ENCODE measurements at regions not wholly inside any gene's neighbourhood (a gene's known extent, or its start where the extent isn't known, plus 50 kb on each side); places are given as distances from the start of the nearest gene placed in this dataset.
"Not testable (repeated sequence)": the region's sequence is repeated elsewhere in the genome, so short reads cannot be mapped to it uniquely, and the experiment has no call there.

- ChIA-PET POLR2A (no interaction called here), CTCF (interaction anchor here (0.9 kb wide), 1 partner anchor 380 kb away, joined by 9 read pairs; no protein-coding TSS in a partner anchor)
- no peaks in the 10 kb centered on the region for H3K9me3 Mint-ChIP-seq (ENCODE audit: unreplicated experiment)
These were observed 70.7 kb downstream of the MSX2 start for GRCh38 chr5:174794931-174795672.

GRCh38 chr5:174793684-174794328 is 69.4 kb downstream of the MSX2 start:
- peak overlapping the region; percentile 13 for H3K4me3 Mint-ChIP-seq (ENCODE audit: unreplicated experiment)
- no TSS peak for BruUV-seq (replicated peaks)
- H3K9me3 ChIP-seq: no peaks in the 10 kb centered on the region
- no peaks in the 10 kb centered on the region for H3K9me3 Mint-ChIP-seq (ENCODE audit: unreplicated experiment)
- H3K4me1 Mint-ChIP-seq (ENCODE audit: low read depth, unreplicated experiment): peaks cover 7% of the 10 kb centered on the region
- H3K4me3 ChIP-seq (ENCODE audit: low read depth, low read length): no peak overlapping the region
- H3K36me3 Mint-ChIP-seq (ENCODE audit: insufficient read depth, unreplicated experiment): no peaks in the 10 kb centered on the region
- H3K4me1 ChIP-seq: no peaks in the 10 kb centered on the region
- no peaks in the 10 kb centered on the region for H3K27me3 ChIP-seq (replicated peaks; ENCODE audit: control insufficient read depth, insufficient read depth, low read length)
- no peak overlapping the region for H3K27ac Mint-ChIP-seq (ENCODE audit: unreplicated experiment)
- no peaks in the 10 kb centered on the region for H3K27me3 Mint-ChIP-seq (ENCODE audit: insufficient read depth, unreplicated experiment)
- ChIA-PET POLR2A (no interaction called here), CTCF (interaction anchor here (0.6 to 1.6 kb wide), 11 partner anchors 16 to 467 kb away, joined by 3 to 30 read pairs (median 4); no protein-coding TSS in a partner anchor)
- intact Hi-C loops (cut with micrococcal nuclease; ENCODE audit: unreplicated experiment): loop anchor here (1.0 to 5.0 kb wide), 5 partner anchors 42 to 467 kb away; no protein-coding TSS in a partner anchor
- DNase-seq: peak; percentile 61 to 81
- TF ChIP-seq CTCF (IDR thresholded peaks at IDR 0.05; ENCODE audit: insufficient read depth in 1 of 2, low read depth in 1 of 2, low read length in 1 of 2, severe bottlenecking in 1 of 2, unreplicated experiment in 1 of 2): peak; percentile 97 to 98
- H3K36me3 ChIP-seq (ENCODE audit: control insufficient read depth, insufficient read depth, low read length): no peaks in the 10 kb centered on the region

More at GRCh38 chr5:174794931-174795672, 70.7 kb downstream of the MSX2 start:
- H3K4me3 ChIP-seq (ENCODE audit: low read depth, low read length): no peak overlapping the region
- H3K27me3 ChIP-seq (replicated peaks; ENCODE audit: control insufficient read depth, insufficient read depth, low read length): no peaks in the 10 kb centered on the region
- Mint-ChIP-seq H3K27me3 (ENCODE audit: insufficient read depth, unreplicated experiment) (no peaks in the 10 kb centered on the region), H3K4me1 (ENCODE audit: low read depth, unreplicated experiment) (peaks cover 7% of the 10 kb centered on the region), H3K4me3 (ENCODE audit: unreplicated experiment) (no peak overlapping the region), H3K36me3 (ENCODE audit: insufficient read depth, unreplicated experiment) (no peaks in the 10 kb centered on the region), H3K27ac (ENCODE audit: unreplicated experiment) (no peak overlapping the region)
- H3K36me3 ChIP-seq (ENCODE audit: control insufficient read depth, insufficient read depth, low read length): no peaks in the 10 kb centered on the region
- no peak for TF ChIP-seq CTCF (IDR thresholded peaks at IDR 0.05; ENCODE audit: insufficient read depth in 1 of 2, low read depth in 1 of 2, low read length in 1 of 2, severe bottlenecking in 1 of 2, unreplicated experiment in 1 of 2)
- H3K9me3 ChIP-seq: no peaks in the 10 kb centered on the region
- no peaks in the 10 kb centered on the region for H3K4me1 ChIP-seq
- no peak for DNase-seq
- intact Hi-C loops (cut with micrococcal nuclease; ENCODE audit: unreplicated experiment): loop anchor here (5.0 kb wide), 2 partner anchors 43 to 213 kb away; no protein-coding TSS in a partner anchor
- BruUV-seq (replicated peaks): no TSS peak

- Mint-ChIP-seq H3K36me3 (ENCODE audit: insufficient read depth, unreplicated experiment) (no peaks in the 10 kb centered on the region), H3K27ac (ENCODE audit: unreplicated experiment) (no peak overlapping the region), H3K4me3 (ENCODE audit: unreplicated experiment) (peak overlapping the region; percentile 13), H3K9me3 (ENCODE audit: unreplicated experiment) (no peaks in the 10 kb centered on the region), H3K27me3 (ENCODE audit: insufficient read depth, unreplicated experiment) (no peaks in the 10 kb centered on the region), H3K4me1 (ENCODE audit: low read depth, unreplicated experiment) (peaks cover 7% of the 10 kb centered on the region)
- Histone ChIP-seq H3K27me3 (replicated peaks; ENCODE audit: control insufficient read depth, insufficient read depth, low read length) (no peaks in the 10 kb centered on the region), H3K4me3 (ENCODE audit: low read depth, low read length) (no peak overlapping the region), H3K36me3 (ENCODE audit: control insufficient read depth, insufficient read depth, low read length) (no peaks in the 10 kb centered on the region), H3K9me3 (no peaks in the 10 kb centered on the region), H3K4me1 (no peaks in the 10 kb centered on the region)
- POLR2A ChIA-PET: no interaction called here
- CTCF ChIA-PET: interaction anchor here (0.9 to 1.6 kb wide), 7 partner anchors 15 to 466 kb away, joined by 3 to 30 read pairs (median 5); no protein-coding TSS in a partner anchor
- DNase-seq: no peak
- BruUV-seq (replicated peaks): no TSS peak
- no peak for TF ChIP-seq CTCF (IDR thresholded peaks at IDR 0.05; ENCODE audit: insufficient read depth in 1 of 2, low read depth in 1 of 2, low read length in 1 of 2, severe bottlenecking in 1 of 2, unreplicated experiment in 1 of 2)
- intact Hi-C loops (cut with micrococcal nuclease; ENCODE audit: unreplicated experiment): loop anchor here (1.0 to 5.0 kb wide), 5 partner anchors 41 to 466 kb away; no protein-coding TSS in a partner anchor
These were observed 68.7 kb downstream of the MSX2 start for GRCh38 chr5:174793076-174793475.

- H3K27me3 ChIP-seq (replicated peaks; ENCODE audit: control insufficient read depth, insufficient read depth, low read length); H3K36me3 Mint-ChIP-seq (ENCODE audit: insufficient read depth, unreplicated experiment); H3K9me3 ChIP-seq; H3K4me1 Mint-ChIP-seq (ENCODE audit: low read depth, unreplicated experiment); H3K27me3 Mint-ChIP-seq (ENCODE audit: insufficient read depth, unreplicated experiment); H3K4me1 ChIP-seq; POLR2A ChIA-PET; DNase-seq; H3K27ac Mint-ChIP-seq (ENCODE audit: unreplicated experiment); H3K4me3 Mint-ChIP-seq (ENCODE audit: unreplicated experiment); H3K36me3 ChIP-seq (ENCODE audit: control insufficient read depth, insufficient read depth, low read length); BruUV-seq (replicated peaks); H3K4me3 ChIP-seq (ENCODE audit: low read depth, low read length); H3K9me3 Mint-ChIP-seq (ENCODE audit: unreplicated experiment); CTCF ChIA-PET: not testable (repeated sequence)
- intact Hi-C loops (cut with micrococcal nuclease; ENCODE audit: unreplicated experiment): loop anchor here (5.0 kb wide), 2 partner anchors 40 to 210 kb away; no protein-coding TSS in a partner anchor
These were observed 67.9 kb downstream of the MSX2 start for GRCh38 chr5:174792265-174792664.
